Keratinocyte (primary cell): ENCODE measurements at regions not wholly inside any gene's neighbourhood (a gene's known extent, or its start where the extent isn't known, plus 50 kb on each side); places are given as distances from the start of the nearest gene placed in this dataset.

Experiments used
- EZH2 ChIP-seq: IDR thresholded peaks from one replicate; pipeline ENCODE4 v1.6.1; 2012; ENCODE audit warnings: inconsistent platforms, mild to moderate bottlenecking, low read length, moderate library complexity
- TF ChIP-seq, protein P1 (sequence below), 3 experiments: IDR thresholded peaks in 1 of 3; conservative IDR thresholded peaks in 1 of 3; optimal IDR thresholded peaks in 1 of 3; 2 replicates in 2 of 3; 3 replicates in 1 of 3; pipeline versions ENCODE3 to v1.5.1; 2011; ENCODE audit warnings: low read length in 3 of 3, mild to moderate bottlenecking in 3 of 3, moderate library complexity in 2 of 3, control low read depth in 1 of 3, inconsistent platforms in 1 of 3; ENCODE audit not compliant: insufficient read depth in 2 of 3; ENCODE audit errors: extremely low read depth in 1 of 3

DNA sequence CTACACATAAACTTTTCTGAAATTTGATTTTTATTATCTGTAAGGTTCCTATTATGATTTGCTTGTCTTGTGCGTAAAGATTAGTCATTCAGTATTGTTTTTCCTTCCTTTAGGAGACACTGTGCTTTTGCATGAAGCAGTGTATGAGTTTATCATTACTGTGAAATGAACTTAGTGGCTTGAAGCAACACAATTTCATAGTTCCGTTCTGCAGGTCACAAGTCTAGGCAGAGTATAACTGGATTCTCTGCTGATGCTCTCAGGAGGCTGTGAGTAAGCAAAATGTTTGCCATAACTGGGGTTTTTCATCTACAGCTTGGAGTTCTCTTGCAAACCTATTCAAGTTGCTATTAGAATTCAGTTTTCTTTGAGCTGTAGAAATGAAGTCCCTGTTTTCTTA is 1136.1 kb downstream of the OTOL1 start:
- TF ChIP-seq, protein P1, sequence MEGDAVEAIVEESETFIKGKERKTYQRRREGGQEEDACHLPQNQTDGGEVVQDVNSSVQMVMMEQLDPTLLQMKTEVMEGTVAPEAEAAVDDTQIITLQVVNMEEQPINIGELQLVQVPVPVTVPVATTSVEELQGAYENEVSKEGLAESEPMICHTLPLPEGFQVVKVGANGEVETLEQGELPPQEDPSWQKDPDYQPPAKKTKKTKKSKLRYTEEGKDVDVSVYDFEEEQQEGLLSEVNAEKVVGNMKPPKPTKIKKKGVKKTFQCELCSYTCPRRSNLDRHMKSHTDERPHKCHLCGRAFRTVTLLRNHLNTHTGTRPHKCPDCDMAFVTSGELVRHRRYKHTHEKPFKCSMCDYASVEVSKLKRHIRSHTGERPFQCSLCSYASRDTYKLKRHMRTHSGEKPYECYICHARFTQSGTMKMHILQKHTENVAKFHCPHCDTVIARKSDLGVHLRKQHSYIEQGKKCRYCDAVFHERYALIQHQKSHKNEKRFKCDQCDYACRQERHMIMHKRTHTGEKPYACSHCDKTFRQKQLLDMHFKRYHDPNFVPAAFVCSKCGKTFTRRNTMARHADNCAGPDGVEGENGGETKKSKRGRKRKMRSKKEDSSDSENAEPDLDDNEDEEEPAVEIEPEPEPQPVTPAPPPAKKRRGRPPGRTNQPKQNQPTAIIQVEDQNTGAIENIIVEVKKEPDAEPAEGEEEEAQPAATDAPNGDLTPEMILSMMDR (optimal IDR thresholded peaks at IDR 0.05 in 1 of 3, IDR thresholded peaks at IDR 0.05 in 1 of 3, conservative IDR thresholded peaks at IDR 0.05 in 1 of 3; ENCODE audit: extremely low read depth in 1 of 3, insufficient read depth in 2 of 3, low read length in 3 of 3): no peak
- no peak for TF ChIP-seq EZH2
